ENCODE measurements at regions not wholly inside any gene's neighbourhood (a gene's known extent, or its start where the extent isn't known, plus 50 kb on each side); places are given as distances from the start of the nearest gene placed in this dataset.

GRCh38 chr7:35331730-35332678 is 78.1 kb upstream of the TBX20 start:
- no peak for DNase-seq

- DNase-seq, result no peak
These were observed 75.1 kb upstream of the TBX20 start for GRCh38 chr7:35329026-35329425.

- no peak for DNase-seq
These were observed 65.7 kb upstream of the TBX20 start for GRCh38 chr7:35319606-35320005.

- no peak for DNase-seq
These were observed 62.6 kb upstream of the TBX20 start for GRCh38 chr7:35316549-35316948.

GRCh38 chr7:35315517-35315916 is 61.6 kb upstream of the TBX20 start:
- no peak for DNase-seq

GRCh38 chr7:35314354-35314753 is 60.5 kb upstream of the TBX20 start:
- DNase-seq, result no peak

- DNase-seq, result no peak
These were observed 59.7 kb upstream of the TBX20 start for GRCh38 chr7:35313575-35313974.
